ENCODE measurements at regions not wholly inside any gene's neighbourhood (a gene's known extent, or its start where the extent isn't known, plus 50 kb on each side); places are given as distances from the start of the nearest gene placed in this dataset.
"Not testable (repeated sequence)": the region's sequence is repeated elsewhere in the genome, so short reads cannot be mapped to it uniquely, and the experiment has no call there.

GRCh38 chr9:20238921-20239320, 383.4 kb downstream of the MLLT3 start:
- no peak for DNase-seq (ENCODE audit: low read depth)

- DNase-seq (ENCODE audit: low read depth): no peak
These were observed 384.6 kb downstream of the MLLT3 start for GRCh38 chr9:20237686-20238085.

GRCh38 chr9:20236676-20237075, 385.6 kb downstream of the MLLT3 start:
- DNase-seq (ENCODE audit: low read depth): no peak

- DNase-seq (ENCODE audit: low read depth): not testable (repeated sequence)
These were observed 387.1 kb downstream of the MLLT3 start for GRCh38 chr9:20235206-20235605.

GRCh38 chr9:20228096-20228495, 394.2 kb downstream of the MLLT3 start:
- DNase-seq (ENCODE audit: low read depth): no peak

- no peak for DNase-seq (ENCODE audit: low read depth)
These were observed 395.0 kb downstream of the MLLT3 start for GRCh38 chr9:20227166-20227874.

GRCh38 chr9:20226345-20226744, 396.0 kb downstream of the MLLT3 start:
- DNase-seq (ENCODE audit: low read depth): no peak

- no peak for DNase-seq (ENCODE audit: low read depth)
These were observed 396.5 kb downstream of the MLLT3 start for GRCh38 chr9:20225826-20226225.

- no peak for DNase-seq (ENCODE audit: low read depth)
These were observed 397.5 kb downstream of the MLLT3 start for GRCh38 chr9:20224756-20225155.

- DNase-seq (ENCODE audit: low read depth): no peak
These were observed 402.0 kb downstream of the MLLT3 start for GRCh38 chr9:20220286-20220685.

- no peak for DNase-seq (ENCODE audit: low read depth)
These were observed 402.9 kb downstream of the MLLT3 start for GRCh38 chr9:20219437-20219836.

GRCh38 chr9:20217596-20217995, 404.7 kb downstream of the MLLT3 start:
- DNase-seq (ENCODE audit: low read depth): no peak

GRCh38 chr9:20216438-20216837, 405.9 kb downstream of the MLLT3 start:
- no peak for DNase-seq (ENCODE audit: low read depth)

GRCh38 chr9:20215552-20215951, 406.7 kb downstream of the MLLT3 start:
- DNase-seq (ENCODE audit: low read depth): no peak

- no peak for DNase-seq (ENCODE audit: low read depth)
These were observed 409.5 kb downstream of the MLLT3 start for GRCh38 chr9:20212806-20213205.

GRCh38 chr9:20209391-20210340, 412.6 kb downstream of the MLLT3 start:
- no peak for DNase-seq (ENCODE audit: low read depth)

- DNase-seq (ENCODE audit: low read depth): no peak
These were observed 413.3 kb downstream of the MLLT3 start for GRCh38 chr9:20208961-20209371.

- no peak for DNase-seq (ENCODE audit: low read depth)
These were observed 414.1 kb downstream of the MLLT3 start for GRCh38 chr9:20208226-20208625.

GRCh38 chr9:20207176-20207575, 415.1 kb downstream of the MLLT3 start:
- DNase-seq (ENCODE audit: low read depth): no peak

GRCh38 chr9:20205821-20206220, 416.5 kb downstream of the MLLT3 start:
- DNase-seq (ENCODE audit: low read depth): no peak

- no peak for DNase-seq (ENCODE audit: low read depth)
These were observed 412.2 kb upstream of the SLC24A2 start for GRCh38 chr9:20200991-20201431.

GRCh38 chr9:20200581-20200980, 411.7 kb upstream of the SLC24A2 start:
- DNase-seq (ENCODE audit: low read depth): no peak

GRCh38 chr9:20199111-20199510, 410.3 kb upstream of the SLC24A2 start:
- no peak for DNase-seq (ENCODE audit: low read depth)
